ENCODE measurements at regions not wholly inside any gene's neighbourhood (a gene's known extent, or its start where the extent isn't known, plus 50 kb on each side); places are given as distances from the start of the nearest gene placed in this dataset.

DNA sequence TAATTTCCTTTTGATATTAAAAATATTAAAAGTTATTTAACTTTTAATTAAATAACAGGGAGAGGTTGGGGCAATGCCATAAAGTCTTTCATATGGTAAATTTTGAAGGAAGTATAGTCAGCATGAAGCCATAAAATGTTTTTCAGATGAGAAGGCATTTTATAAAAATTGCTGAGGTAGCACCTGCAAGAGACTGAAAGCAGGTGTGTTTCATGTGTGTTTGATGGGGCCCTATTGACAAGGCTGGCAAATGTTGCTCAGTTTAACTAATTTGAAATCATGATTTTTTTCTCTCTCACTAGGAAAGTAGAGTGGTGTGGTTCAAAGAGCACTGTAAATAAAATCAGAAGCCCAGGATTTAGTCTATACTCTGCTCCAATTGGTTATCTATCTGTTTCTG lies 805.8 kb upstream of the C9orf72 start (continued):
- no peak for TF ChIP-seq THAP9 (CRISPR knock-in tag; IDR thresholded peaks at IDR 0.05; ENCODE audit: borderline replicate concordance)
- peak; percentile 51 to 70; a peak in 3 of 4 replicates for TF ChIP-seq MAFK (conservative IDR thresholded peaks at IDR 0.05 in 1 of 2, IDR thresholded peaks at IDR 0.05 in 1 of 2; ENCODE audit: low read length in 2 of 2)

GRCh38 chr9:28389411-28389810 lies 816.1 kb upstream of the C9orf72 start:
- H3K9ac ChIP-seq (ENCODE audit: insufficient read depth, low read depth, low read length): no peak overlapping the region
- DNase-seq (ENCODE audit: low spot score) (no peak), ATAC-seq (no peak), FAIRE-seq (no peak)
- H3K27me3 ChIP-seq (ENCODE audit: control insufficient read depth in 1 of 2, insufficient read depth in 2 of 2, low read length in 2 of 2): no peaks in the 10 kb centered on the region
- no peak overlapping the region for H3K4me3 ChIP-seq (replicated peaks in 1 of 3; ENCODE audit: insufficient read depth in 1 of 3, low read depth in 2 of 3, low read length in 3 of 3)
- no peak overlapping the region for H2AFZ ChIP-seq (ENCODE audit: low read length)
- ChIA-PET CTCF (ENCODE audit: low intra/inter-chr PET ratio, low total read pairs) (no interaction called here), POLR2A (no interaction called here)
- in situ Hi-C loops (cut with HindIII; ENCODE audit: extremely low pct_ligation_motif_present, low pct_unique_long_range_greater_than_20kb) (no loop called here), intact Hi-C loops (cut with micrococcal nuclease; ENCODE audit: unreplicated experiment) (no loop called here)
- no peak for TF ChIP-seq SP1 (IDR thresholded peaks at IDR 0.05)
- TF ChIP-seq SP1 (CRISPR knock-in tag; IDR thresholded peaks at IDR 0.05): no peak
- no peak overlapping the region for H3K27ac ChIP-seq (ENCODE audit: extremely low read length, insufficient read depth, low read length)
- no peaks in the 10 kb centered on the region for H4K20me1 ChIP-seq (ENCODE audit: insufficient read depth, low read length)
- H3K79me2 ChIP-seq (ENCODE audit: insufficient read depth, low read length): no peaks in the 10 kb centered on the region
- no TSS peak for BruUV-seq (replicated peaks)
- no peak overlapping the region for H3K4me2 ChIP-seq (ENCODE audit: low read depth, low read length)
- WGBS (ENCODE audit: low lambda C conversion rate): 0% methylated on average over 3 of the region's 3 CpGs
- H3K9me3 ChIP-seq (ENCODE audit: low read length): no peaks in the 10 kb centered on the region
- no peaks in the 10 kb centered on the region for H3K36me3 ChIP-seq (replicated peaks in 1 of 2; ENCODE audit: control insufficient read depth in 1 of 2, insufficient read depth in 2 of 2, low read length in 2 of 2)
- no peaks in the 10 kb centered on the region for H3K4me1 ChIP-seq (ENCODE audit: insufficient read depth, low read length)

GRCh38 chr9:28394774-28395173 lies 821.5 kb upstream of the C9orf72 start:
- Histone ChIP-seq H4K20me1 (ENCODE audit: insufficient read depth, low read length) (no peaks in the 10 kb centered on the region), H3K9ac (ENCODE audit: insufficient read depth, low read depth, low read length) (no peak overlapping the region), H3K4me2 (ENCODE audit: low read depth, low read length) (no peak overlapping the region), H3K36me3 (replicated peaks in 1 of 2; ENCODE audit: control insufficient read depth in 1 of 2, insufficient read depth in 2 of 2, low read length in 2 of 2) (no peaks in the 10 kb centered on the region), H3K4me1 (ENCODE audit: insufficient read depth, low read length) (no peaks in the 10 kb centered on the region), H3K9me3 (ENCODE audit: low read length) (no peaks in the 10 kb centered on the region), H2AFZ (ENCODE audit: low read length) (no peak overlapping the region), H3K27ac (ENCODE audit: extremely low read length, insufficient read depth, low read length) (no peak overlapping the region), H3K27me3 (ENCODE audit: control insufficient read depth in 1 of 2, insufficient read depth in 2 of 2, low read length in 2 of 2) (no peaks in the 10 kb centered on the region), H3K79me2 (ENCODE audit: insufficient read depth, low read length) (no peaks in the 10 kb centered on the region), H3K4me3 (replicated peaks in 1 of 3; ENCODE audit: insufficient read depth in 1 of 3, low read depth in 2 of 3, low read length in 3 of 3) (no peak overlapping the region)
- no peak for DNase-seq (ENCODE audit: low spot score)
- FAIRE-seq: no peak
- ChIA-PET CTCF (ENCODE audit: low intra/inter-chr PET ratio, low total read pairs) (no interaction called here), POLR2A (no interaction called here)
- no TSS peak for BruUV-seq (replicated peaks)
- in situ Hi-C loops (cut with HindIII; ENCODE audit: extremely low pct_ligation_motif_present, low pct_unique_long_range_greater_than_20kb): no loop called here
- intact Hi-C loops (cut with micrococcal nuclease; ENCODE audit: unreplicated experiment): no loop called here
- ATAC-seq: no peak
- TF ChIP-seq, protein P1, sequence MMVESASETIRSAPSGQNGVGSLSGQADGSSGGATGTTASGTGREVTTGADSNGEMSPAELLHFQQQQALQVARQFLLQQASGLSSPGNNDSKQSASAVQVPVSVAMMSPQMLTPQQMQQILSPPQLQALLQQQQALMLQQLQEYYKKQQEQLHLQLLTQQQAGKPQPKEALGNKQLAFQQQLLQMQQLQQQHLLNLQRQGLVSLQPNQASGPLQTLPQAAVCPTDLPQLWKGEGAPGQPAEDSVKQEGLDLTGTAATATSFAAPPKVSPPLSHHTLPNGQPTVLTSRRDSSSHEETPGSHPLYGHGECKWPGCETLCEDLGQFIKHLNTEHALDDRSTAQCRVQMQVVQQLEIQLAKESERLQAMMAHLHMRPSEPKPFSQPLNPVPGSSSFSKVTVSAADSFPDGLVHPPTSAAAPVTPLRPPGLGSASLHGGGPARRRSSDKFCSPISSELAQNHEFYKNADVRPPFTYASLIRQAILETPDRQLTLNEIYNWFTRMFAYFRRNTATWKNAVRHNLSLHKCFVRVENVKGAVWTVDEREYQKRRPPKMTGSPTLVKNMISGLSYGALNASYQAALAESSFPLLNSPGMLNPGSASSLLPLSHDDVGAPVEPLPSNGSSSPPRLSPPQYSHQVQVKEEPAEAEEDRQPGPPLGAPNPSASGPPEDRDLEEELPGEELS (CRISPR knock-in tag; IDR thresholded peaks at IDR 0.05): no peak
- TF ChIP-seq ZNF414 (CRISPR knock-in tag; IDR thresholded peaks at IDR 0.05) (no peak), TAF15 (IDR thresholded peaks at IDR 0.05; ENCODE audit: low read depth, low read length, poor library complexity, severe bottlenecking) (no peak)
- TF ChIP-seq, protein P2, sequence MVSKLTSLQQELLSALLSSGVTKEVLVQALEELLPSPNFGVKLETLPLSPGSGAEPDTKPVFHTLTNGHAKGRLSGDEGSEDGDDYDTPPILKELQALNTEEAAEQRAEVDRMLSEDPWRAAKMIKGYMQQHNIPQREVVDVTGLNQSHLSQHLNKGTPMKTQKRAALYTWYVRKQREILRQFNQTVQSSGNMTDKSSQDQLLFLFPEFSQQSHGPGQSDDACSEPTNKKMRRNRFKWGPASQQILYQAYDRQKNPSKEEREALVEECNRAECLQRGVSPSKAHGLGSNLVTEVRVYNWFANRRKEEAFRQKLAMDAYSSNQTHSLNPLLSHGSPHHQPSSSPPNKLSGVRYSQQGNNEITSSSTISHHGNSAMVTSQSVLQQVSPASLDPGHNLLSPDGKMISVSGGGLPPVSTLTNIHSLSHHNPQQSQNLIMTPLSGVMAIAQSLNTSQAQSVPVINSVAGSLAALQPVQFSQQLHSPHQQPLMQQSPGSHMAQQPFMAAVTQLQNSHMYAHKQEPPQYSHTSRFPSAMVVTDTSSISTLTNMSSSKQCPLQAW (CRISPR knock-in tag; IDR thresholded peaks at IDR 0.05): no peak
